Ascending aorta (tissue), 2 donors: ENCODE measurements at regions not wholly inside any gene's neighbourhood (a gene's known extent, or its start where the extent isn't known, plus 50 kb on each side); places are given as distances from the start of the nearest gene placed in this dataset.

Source experiments
- DNase-seq, 2 donors: peaks; one replicate each; pipeline ENCODE4 v3.0.0-alpha.2; 2019; ENCODE audit warnings: low spot score in 2 of 2
- H3K27ac ChIP-seq, 2 donors: fragments of 200-600 bp; sonication (generic); one replicate each; pipeline ENCODE4 v1.5.1; 2016 to 2017; ENCODE audit warnings: mild to moderate bottlenecking in 1 of 2
- H3K27me3 ChIP-seq: fragments of 200-600 bp; sonication (generic); one replicate; pipeline ENCODE4 v1.5.1; 2017
- H3K36me3 ChIP-seq, 2 donors: fragments of 200-600 bp; sonication (generic); one replicate each; pipeline ENCODE4 v1.5.1; 2016
- H3K4me1 ChIP-seq, 2 donors: fragments of 200-600 bp; sonication (generic); one replicate each; pipeline ENCODE4 v1.5.1; 2016 to 2017; ENCODE audit warnings: mild to moderate bottlenecking in 1 of 2
- H3K4me3 ChIP-seq, 2 donors: fragments of 200-600 bp; sonication (generic); one replicate each; pipeline ENCODE4 v1.5.1; 2016 to 2017; ENCODE audit warnings: mild to moderate bottlenecking in 1 of 2
- H3K9me3 ChIP-seq, 2 donors: fragments of 200-600 bp; sonication (generic); one replicate each; pipeline ENCODE4 v1.5.1; 2016
- CTCF ChIP-seq, 3 experiments: fragments of 200-600 bp in 2 of 3; fragments of 450-650 bp in 1 of 3; sonication (generic) in 2 of 3; IDR thresholded peaks; one replicate each; pipeline ENCODE4 v1.5.1; 2016 to 2019; ENCODE audit warnings: antibody characterized with exemption in 3 of 3, mild to moderate bottlenecking in 1 of 3, moderate library complexity in 1 of 3
- intact Hi-C: fragments of 100-400 bp; cut with DNase I; formaldehyde crosslinking; loops from one replicate; pipeline ENCODE4 v1.15.1; 2023

- Histone ChIP-seq H3K36me3 (no peaks in the 10 kb centered on the region), H3K4me1 (no peaks in the 10 kb centered on the region), H3K27ac (no peak overlapping the region), H3K9me3 (no peaks in the 10 kb centered on the region), H3K4me3 (no peak overlapping the region), H3K27me3 (no peaks in the 10 kb centered on the region)
- intact Hi-C loops, result no loop called here
- no peak for DNase-seq
- no peak for TF ChIP-seq CTCF (IDR thresholded peaks at IDR 0.05)
Observed at GRCh38 chr10:33047655-33048054, 89.6 kb upstream of the ITGB1 start.

GRCh38 chr10:33046792-33047191 lies 88.8 kb upstream of the ITGB1 start:
- Histone ChIP-seq H3K27ac (no peak overlapping the region), H3K4me1 (no peaks in the 10 kb centered on the region), H3K4me3 (no peak overlapping the region), H3K9me3 (no peaks in the 10 kb centered on the region), H3K27me3 (no peaks in the 10 kb centered on the region), H3K36me3 (no peaks in the 10 kb centered on the region)
- intact Hi-C loops, result no loop called here
- no peak for TF ChIP-seq CTCF (IDR thresholded peaks at IDR 0.05)
- no peak for DNase-seq

GRCh38 chr10:33045421-33045820 lies 87.4 kb upstream of the ITGB1 start:
- no peak for DNase-seq
- H3K4me1 ChIP-seq, result no peaks in the 10 kb centered on the region
- H3K27me3 ChIP-seq, result no peaks in the 10 kb centered on the region
- no peaks in the 10 kb centered on the region for H3K9me3 ChIP-seq
- intact Hi-C loops, result no loop called here
- H3K36me3 ChIP-seq, result no peaks in the 10 kb centered on the region
- no peak for TF ChIP-seq CTCF (IDR thresholded peaks at IDR 0.05)
- H3K4me3 ChIP-seq, result no peak overlapping the region
- no peak overlapping the region for H3K27ac ChIP-seq

- Histone ChIP-seq H3K4me3 (no peak overlapping the region), H3K36me3 (no peaks in the 10 kb centered on the region), H3K9me3 (no peaks in the 10 kb centered on the region), H3K27ac (no peak overlapping the region), H3K4me1 (no peaks in the 10 kb centered on the region), H3K27me3 (no peaks in the 10 kb centered on the region)
- TF ChIP-seq CTCF (IDR thresholded peaks at IDR 0.05), result no peak
- intact Hi-C loops, result no loop called here
- DNase-seq, result no peak
Observed at GRCh38 chr10:33042565-33042964, 84.5 kb upstream of the ITGB1 start.

GRCh38 chr10:33041783-33042437 lies 83.9 kb upstream of the ITGB1 start:
- H3K9me3 ChIP-seq, result no peaks in the 10 kb centered on the region
- no peaks in the 10 kb centered on the region for H3K36me3 ChIP-seq
- no peak for TF ChIP-seq CTCF (IDR thresholded peaks at IDR 0.05)
- H3K27ac ChIP-seq, result no peak overlapping the region
- no peak for DNase-seq
- intact Hi-C loops, result no loop called here
- H3K4me3 ChIP-seq, result no peak overlapping the region
- H3K27me3 ChIP-seq, result no peaks in the 10 kb centered on the region
- no peaks in the 10 kb centered on the region for H3K4me1 ChIP-seq

- TF ChIP-seq CTCF (IDR thresholded peaks at IDR 0.05), result no peak
- Histone ChIP-seq H3K27me3 (no peaks in the 10 kb centered on the region), H3K36me3 (no peaks in the 10 kb centered on the region), H3K4me3 (no peak overlapping the region), H3K4me1 (no peaks in the 10 kb centered on the region), H3K9me3 (no peaks in the 10 kb centered on the region), H3K27ac (no peak overlapping the region)
- DNase-seq, result no peak
- intact Hi-C loops, result no loop called here
Observed at GRCh38 chr10:33040436-33040835, 82.4 kb upstream of the ITGB1 start.
